HEK293 (cell line): ENCODE measurements at regions not wholly inside any gene's neighbourhood (a gene's known extent, or its start where the extent isn't known, plus 50 kb on each side); places are given as distances from the start of the nearest gene placed in this dataset.

Experiments used
- CTCF ChIA-PET: fragments of 350-600 bp; formaldehyde crosslinking; extraction: SDS; loops from one replicate; lab custom pipeline; 2021; ENCODE audit warnings: antibody characterized with exemption; lab: Yijun Ruan, JAX
- POLR2A ChIA-PET: fragments of 300-600 bp; formaldehyde crosslinking; extraction: SDS; loops from one replicate; lab custom pipeline; 2020; ENCODE audit warnings: antibody characterized with exemption, inconsistent platforms; lab: Yijun Ruan, JAX
- H3K27ac ChIP-seq: fragments of 200-500 bp; sonication (Bioruptor generic); 2 replicates; pipeline ENCODE4 v1.5.1; 2014; ENCODE audit warnings: low read depth, low read length, control low read depth, inconsistent platforms; ENCODE audit errors: extremely low read depth
- H3K36me3 ChIP-seq, 2 experiments: fragments of 200-500 bp in 1 of 2; sonication (Bioruptor generic) in 1 of 2; 1 replicate in 1 of 2; 2 replicates in 1 of 2; pipeline ENCODE4 v1.5.1; 2014 to 2017; ENCODE audit warnings: inconsistent platforms in 2 of 2, low read length in 2 of 2; ENCODE audit not compliant: control insufficient read depth in 2 of 2, insufficient read depth in 1 of 2
- H3K4me1 ChIP-seq: fragments of 200-500 bp; sonication (Bioruptor generic); 2 replicates; pipeline ENCODE4 v1.5.1; 2014; ENCODE audit warnings: mild to moderate bottlenecking, low read length, inconsistent platforms; ENCODE audit not compliant: control insufficient read depth, insufficient read depth
- H3K4me3 ChIP-seq: 2 replicates; pipeline ENCODE4 v1.5.1; 2011; ENCODE audit warnings: low read depth, mild to moderate bottlenecking, control low read depth, low read length, moderate library complexity
- H3K9me3 ChIP-seq: fragments of 200-500 bp; sonication (Bioruptor generic); 2 replicates; pipeline ENCODE4 v1.5.1; 2014; ENCODE audit warnings: low read depth, low read length, inconsistent platforms; ENCODE audit not compliant: control insufficient read depth, insufficient read depth
- EGR2 ChIP-seq: fragments of 450-650 bp; formaldehyde crosslinking; IDR thresholded peaks from 2 replicates; pipeline ENCODE4 v1.5.1; 2016; ENCODE audit warnings: low read depth, missing biosample characterization, missing genetic modification characterization
- SP3 ChIP-seq: fragments of 450-650 bp; formaldehyde crosslinking; IDR thresholded peaks from 2 replicates; pipeline ENCODE4 v1.5.1; 2016; ENCODE audit warnings: missing biosample characterization, missing genetic modification characterization
- ZBTB7A ChIP-seq: fragments of 450-650 bp; formaldehyde crosslinking; IDR thresholded peaks from 2 replicates; pipeline ENCODE4 v1.5.1; 2016; ENCODE audit warnings: low read depth, missing biosample characterization, missing genetic modification characterization
- ZEB2 ChIP-seq: fragments of 450-650 bp; formaldehyde crosslinking; IDR thresholded peaks from 2 replicates; pipeline ENCODE4 v1.5.1; 2016; ENCODE audit warnings: missing biosample characterization, missing genetic modification characterization
- ZNF133 ChIP-seq: fragments of 450-650 bp; formaldehyde crosslinking; IDR thresholded peaks from 2 replicates; pipeline ENCODE4 v1.5.1; 2016; ENCODE audit warnings: missing biosample characterization, missing genetic modification characterization
- ZNF140 ChIP-seq: fragments of 450-650 bp; formaldehyde crosslinking; IDR thresholded peaks from 2 replicates; pipeline ENCODE4 v1.5.1; 2016; ENCODE audit warnings: missing biosample characterization, missing genetic modification characterization
- ZNF174 ChIP-seq: fragments of 450-650 bp; formaldehyde crosslinking; IDR thresholded peaks from 2 replicates; pipeline ENCODE4 v1.5.0; 2017; ENCODE audit warnings: missing biosample characterization, mild to moderate bottlenecking, missing genetic modification characterization
- ZNF223 ChIP-seq: fragments of 450-650 bp; formaldehyde crosslinking; IDR thresholded peaks from 2 replicates; pipeline ENCODE4 v1.5.1; 2016; ENCODE audit warnings: missing biosample characterization, missing genetic modification characterization
- ZNF248 ChIP-seq: fragments of 450-650 bp; formaldehyde crosslinking; IDR thresholded peaks from 2 replicates; pipeline ENCODE4 v1.5.1; 2017; ENCODE audit warnings: missing biosample characterization, missing genetic modification characterization
- ZNF350 ChIP-seq: fragments of 450-650 bp; formaldehyde crosslinking; IDR thresholded peaks from 2 replicates; pipeline ENCODE4 v1.5.0; 2017; ENCODE audit warnings: missing biosample characterization, mild to moderate bottlenecking, missing genetic modification characterization
- ZNF366 ChIP-seq: fragments of 450-650 bp; formaldehyde crosslinking; conservative IDR thresholded peaks from 2 replicates; pipeline ENCODE4 v1.5.1; 2016; ENCODE audit warnings: missing biosample characterization, missing genetic modification characterization
- ZNF404 ChIP-seq: fragments of 450-650 bp; formaldehyde crosslinking; IDR thresholded peaks from 2 replicates; pipeline ENCODE4 v1.5.1; 2017; ENCODE audit warnings: missing biosample characterization, missing genetic modification characterization
- ZNF514 ChIP-seq: fragments of 450-650 bp; formaldehyde crosslinking; IDR thresholded peaks from 2 replicates; pipeline ENCODE4 v1.5.1; 2016; ENCODE audit warnings: missing biosample characterization, missing genetic modification characterization
- ZNF549 ChIP-seq: fragments of 450-650 bp; IDR thresholded peaks from 2 replicates; pipeline ENCODE4 v1.5.1; 2018; ENCODE audit warnings: missing biosample characterization, missing genetic modification characterization, mild to moderate bottlenecking, inconsistent platforms, moderate library complexity
- ZNF558 ChIP-seq: fragments of 450-650 bp; formaldehyde crosslinking; IDR thresholded peaks from 2 replicates; pipeline ENCODE4 v1.5.1; 2016; ENCODE audit warnings: missing biosample characterization, missing genetic modification characterization
- ZNF571 ChIP-seq: fragments of 450-650 bp; formaldehyde crosslinking; IDR thresholded peaks from 2 replicates; pipeline ENCODE4 v1.5.0; 2017; ENCODE audit warnings: missing biosample characterization, missing genetic modification characterization
- ZNF610 ChIP-seq: fragments of 450-650 bp; formaldehyde crosslinking; IDR thresholded peaks from 2 replicates; pipeline ENCODE4 v1.5.1; 2016; ENCODE audit warnings: missing biosample characterization, missing genetic modification characterization, borderline replicate concordance
- ZNF624 ChIP-seq: fragments of 450-650 bp; formaldehyde crosslinking; IDR thresholded peaks from 2 replicates; pipeline ENCODE4 v1.5.1; 2017; ENCODE audit warnings: missing biosample characterization, missing genetic modification characterization
- ZNF660 ChIP-seq: fragments of 450-650 bp; IDR thresholded peaks from 2 replicates; pipeline ENCODE4 v1.5.1; 2018; ENCODE audit warnings: missing biosample characterization, mild to moderate bottlenecking, missing genetic modification characterization
- ZNF768 ChIP-seq: fragments of 450-650 bp; formaldehyde crosslinking; IDR thresholded peaks from 2 replicates; pipeline ENCODE4 v1.5.1; 2018; ENCODE audit warnings: missing biosample characterization, mild to moderate bottlenecking, missing genetic modification characterization
- ZNF791 ChIP-seq: fragments of 450-650 bp; formaldehyde crosslinking; IDR thresholded peaks from 2 replicates; pipeline ENCODE4 v1.5.1; 2016; ENCODE audit warnings: missing biosample characterization, missing genetic modification characterization
- ZXDB ChIP-seq: fragments of 450-650 bp; formaldehyde crosslinking; IDR thresholded peaks from 2 replicates; pipeline ENCODE4 v1.5.1; 2016; ENCODE audit warnings: missing biosample characterization, missing genetic modification characterization
- TF ChIP-seq, protein P1 (sequence below): fragments of 450-650 bp; formaldehyde crosslinking; IDR thresholded peaks from 2 replicates; pipeline ENCODE4 v1.5.1; 2016; ENCODE audit warnings: missing biosample characterization, missing genetic modification characterization
- TF ChIP-seq, protein P2 (sequence below): sonication (generic); formaldehyde crosslinking; IDR thresholded peaks from 2 replicates; pipeline ENCODE4 v1.8.1; 2022; ENCODE audit warnings: mild to moderate bottlenecking, moderate library complexity, missing genetic modification reagents
- TF ChIP-seq, protein P3 (sequence below): fragments of 450-650 bp; formaldehyde crosslinking; IDR thresholded peaks from 2 replicates; pipeline ENCODE4; 2016; ENCODE audit warnings: missing biosample characterization, missing genetic modification characterization
- TF ChIP-seq, protein P4 (sequence below): fragments of 450-650 bp; IDR thresholded peaks from 2 replicates; pipeline ENCODE4 v1.5.1; 2018; ENCODE audit warnings: missing biosample characterization, missing genetic modification characterization

DNA sequence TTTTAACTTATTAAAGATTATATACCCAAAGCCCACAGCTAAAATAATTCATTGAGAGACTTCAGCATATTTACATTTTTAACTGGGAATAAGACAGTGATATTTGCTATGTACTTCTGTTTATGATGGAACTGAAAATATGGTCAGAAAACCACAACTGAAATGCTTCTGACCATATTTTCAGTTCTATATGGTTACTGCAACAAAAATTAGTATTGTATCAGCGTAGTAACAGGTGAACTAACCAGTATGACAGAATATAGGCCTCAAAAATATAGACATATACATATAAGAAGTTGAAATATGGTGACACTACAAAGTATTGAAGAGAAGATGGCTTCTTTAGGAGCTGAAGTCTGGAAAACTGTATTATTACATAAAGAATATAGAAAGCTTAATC lies 857.4 kb downstream of the OLFM4 start (continued):
- TF ChIP-seq, protein P1, sequence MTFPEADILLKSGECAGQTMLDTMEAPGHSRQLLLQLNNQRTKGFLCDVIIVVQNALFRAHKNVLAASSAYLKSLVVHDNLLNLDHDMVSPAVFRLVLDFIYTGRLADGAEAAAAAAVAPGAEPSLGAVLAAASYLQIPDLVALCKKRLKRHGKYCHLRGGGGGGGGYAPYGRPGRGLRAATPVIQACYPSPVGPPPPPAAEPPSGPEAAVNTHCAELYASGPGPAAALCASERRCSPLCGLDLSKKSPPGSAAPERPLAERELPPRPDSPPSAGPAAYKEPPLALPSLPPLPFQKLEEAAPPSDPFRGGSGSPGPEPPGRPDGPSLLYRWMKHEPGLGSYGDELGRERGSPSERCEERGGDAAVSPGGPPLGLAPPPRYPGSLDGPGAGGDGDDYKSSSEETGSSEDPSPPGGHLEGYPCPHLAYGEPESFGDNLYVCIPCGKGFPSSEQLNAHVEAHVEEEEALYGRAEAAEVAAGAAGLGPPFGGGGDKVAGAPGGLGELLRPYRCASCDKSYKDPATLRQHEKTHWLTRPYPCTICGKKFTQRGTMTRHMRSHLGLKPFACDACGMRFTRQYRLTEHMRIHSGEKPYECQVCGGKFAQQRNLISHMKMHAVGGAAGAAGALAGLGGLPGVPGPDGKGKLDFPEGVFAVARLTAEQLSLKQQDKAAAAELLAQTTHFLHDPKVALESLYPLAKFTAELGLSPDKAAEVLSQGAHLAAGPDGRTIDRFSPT, result no peak
- no peak for TF ChIP-seq ZNF791

DNA sequence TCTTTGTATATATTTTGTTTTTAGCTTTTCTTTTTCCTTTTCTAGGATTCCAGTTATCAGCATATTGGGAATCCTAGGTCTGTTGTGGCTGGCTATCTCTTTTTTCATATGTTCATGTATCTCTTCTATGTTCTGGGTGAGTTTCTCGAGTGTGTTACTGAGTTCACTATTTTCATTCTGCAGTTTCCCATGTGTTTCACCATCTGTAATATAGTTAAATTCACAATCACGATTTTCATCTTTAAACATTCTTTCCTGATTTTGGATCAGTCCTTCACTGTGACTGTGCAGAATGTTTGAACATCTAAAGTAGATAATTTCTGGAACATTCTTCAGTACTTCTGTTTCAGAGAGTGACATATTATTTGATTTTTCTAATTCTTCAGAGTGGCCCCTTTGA lies 862.1 kb downstream of the OLFM4 start:
- Histone ChIP-seq H3K36me3 (no peaks in the 10 kb centered on the region), H3K9me3 (no peaks in the 10 kb centered on the region), H3K4me1 (no peaks in the 10 kb centered on the region), H3K4me3 (no peak overlapping the region), H3K27ac (no peak overlapping the region)
- TF ChIP-seq ZNF549 (tag by site-specific recombination), result no peak
- no peak for TF ChIP-seq ZNF248
- no peak for TF ChIP-seq ZNF133 (tag by site-specific recombination)
- TF ChIP-seq ZNF558, result no peak
- CTCF ChIA-PET, result no interaction called here
- POLR2A ChIA-PET, result no interaction called here

DNA sequence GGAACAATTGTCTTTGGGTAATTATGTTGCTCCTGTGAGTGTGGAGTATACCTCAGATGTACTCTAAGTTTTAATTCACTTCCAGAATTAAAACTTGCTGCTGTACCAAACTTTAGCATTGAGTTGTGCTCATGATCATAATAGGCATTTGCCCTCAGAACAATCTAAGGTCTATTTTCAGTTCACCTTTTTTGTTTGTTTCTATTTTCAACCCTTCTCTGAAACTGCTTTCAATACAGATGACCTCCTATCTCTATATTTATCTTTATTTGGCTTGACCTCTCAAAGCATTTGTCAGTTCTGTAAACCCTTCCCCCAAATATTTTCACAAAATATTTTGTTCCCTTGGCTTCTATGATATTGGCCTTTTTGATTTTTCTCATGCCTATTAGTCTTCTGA lies 873.0 kb downstream of the OLFM4 start:
- TF ChIP-seq ZNF223 (tag by site-specific recombination) (no peak), ZNF404 (tag by site-specific recombination) (no peak), SP3 (tag by site-specific recombination) (no peak), EGR2 (tag by site-specific recombination) (no peak), ZNF514 (tag by site-specific recombination) (no peak), ZBTB7A (tag by site-specific recombination) (no peak), ZNF610 (tag by site-specific recombination) (no peak), ZEB2 (tag by site-specific recombination) (no peak), ZNF140 (tag by site-specific recombination) (no peak), ZNF660 (tag by site-specific recombination) (no peak), ZNF768 (tag by site-specific recombination) (no peak), ZNF624 (no peak), ZNF174 (tag by site-specific recombination) (no peak), ZNF366 (tag by site-specific recombination) (no peak), ZXDB (tag by site-specific recombination) (no peak), ZNF571 (tag by site-specific recombination) (no peak), ZNF350 (tag by site-specific recombination) (no peak)
- TF ChIP-seq, protein P2, sequence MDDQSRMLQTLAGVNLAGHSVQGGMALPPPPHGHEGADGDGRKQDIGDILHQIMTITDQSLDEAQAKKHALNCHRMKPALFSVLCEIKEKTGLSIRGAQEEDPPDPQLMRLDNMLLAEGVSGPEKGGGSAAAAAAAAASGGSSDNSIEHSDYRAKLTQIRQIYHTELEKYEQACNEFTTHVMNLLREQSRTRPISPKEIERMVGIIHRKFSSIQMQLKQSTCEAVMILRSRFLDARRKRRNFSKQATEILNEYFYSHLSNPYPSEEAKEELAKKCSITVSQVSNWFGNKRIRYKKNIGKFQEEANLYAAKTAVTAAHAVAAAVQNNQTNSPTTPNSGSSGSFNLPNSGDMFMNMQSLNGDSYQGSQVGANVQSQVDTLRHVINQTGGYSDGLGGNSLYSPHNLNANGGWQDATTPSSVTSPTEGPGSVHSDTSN (CRISPR knock-in tag), result no peak
- TF ChIP-seq, protein P3, sequence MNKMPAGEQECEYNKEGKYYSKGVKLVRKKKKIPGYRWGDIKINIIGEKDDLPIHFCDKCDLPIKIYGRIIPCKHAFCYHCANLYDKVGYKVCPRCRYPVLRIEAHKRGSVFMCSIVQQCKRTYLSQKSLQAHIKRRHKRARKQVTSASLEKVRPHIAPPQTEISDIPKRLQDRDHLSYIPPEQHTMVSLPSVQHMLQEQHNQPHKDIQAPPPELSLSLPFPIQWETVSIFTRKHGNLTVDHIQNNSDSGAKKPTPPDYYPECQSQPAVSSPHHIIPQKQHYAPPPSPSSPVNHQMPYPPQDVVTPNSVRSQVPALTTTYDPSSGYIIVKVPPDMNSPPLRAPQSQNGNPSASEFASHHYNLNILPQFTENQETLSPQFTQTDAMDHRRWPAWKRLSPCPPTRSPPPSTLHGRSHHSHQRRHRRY (tag by site-specific recombination), result no peak
- TF ChIP-seq, protein P4, sequence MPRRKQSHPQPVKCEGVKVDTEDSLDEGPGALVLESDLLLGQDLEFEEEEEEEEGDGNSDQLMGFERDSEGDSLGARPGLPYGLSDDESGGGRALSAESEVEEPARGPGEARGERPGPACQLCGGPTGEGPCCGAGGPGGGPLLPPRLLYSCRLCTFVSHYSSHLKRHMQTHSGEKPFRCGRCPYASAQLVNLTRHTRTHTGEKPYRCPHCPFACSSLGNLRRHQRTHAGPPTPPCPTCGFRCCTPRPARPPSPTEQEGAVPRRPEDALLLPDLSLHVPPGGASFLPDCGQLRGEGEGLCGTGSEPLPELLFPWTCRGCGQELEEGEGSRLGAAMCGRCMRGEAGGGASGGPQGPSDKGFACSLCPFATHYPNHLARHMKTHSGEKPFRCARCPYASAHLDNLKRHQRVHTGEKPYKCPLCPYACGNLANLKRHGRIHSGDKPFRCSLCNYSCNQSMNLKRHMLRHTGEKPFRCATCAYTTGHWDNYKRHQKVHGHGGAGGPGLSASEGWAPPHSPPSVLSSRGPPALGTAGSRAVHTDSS, result no peak
- Histone ChIP-seq H3K36me3 (no peaks in the 10 kb centered on the region), H3K4me1 (no peaks in the 10 kb centered on the region), H3K9me3 (no peaks in the 10 kb centered on the region), H3K27ac (no peak overlapping the region), H3K4me3 (no peak overlapping the region)
- ChIA-PET CTCF (no interaction called here), POLR2A (no interaction called here)
